G401.6 (cell line): ENCODE measurements at regions not wholly inside any gene's neighbourhood (a gene's known extent, or its start where the extent isn't known, plus 50 kb on each side); places are given as distances from the start of the nearest gene placed in this dataset.

ENCODE experiments used
- FAIRE-seq: peaks from 2 replicates; lab custom pipeline; 2012; peaks lifted over from hg19 to GRCh38; lab: Jason Lieb, UNC

DNA sequence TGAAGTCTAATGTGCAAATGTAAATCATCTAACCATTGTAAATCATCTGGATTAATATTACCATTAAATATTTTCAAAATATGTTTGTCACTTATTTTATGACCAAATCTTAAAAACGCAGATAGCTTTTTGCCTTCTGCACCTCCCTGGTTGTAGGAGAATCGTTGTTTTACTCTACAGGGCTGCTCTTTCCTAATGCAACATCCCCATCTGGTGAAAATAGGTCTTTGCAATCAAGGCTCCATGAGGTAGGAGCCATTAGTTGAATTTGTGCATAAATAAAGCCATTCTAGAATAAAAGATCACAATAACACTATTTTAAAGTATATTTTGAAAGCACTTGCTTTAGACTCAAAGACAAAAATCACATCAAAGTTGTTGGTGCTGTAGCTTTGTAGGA, 535.6 kb upstream of the AGTR1 start:
- no peak for FAIRE-seq

GRCh38 chr3:148168347-148168746, 529.4 kb upstream of the AGTR1 start:
- FAIRE-seq, result no peak

DNA sequence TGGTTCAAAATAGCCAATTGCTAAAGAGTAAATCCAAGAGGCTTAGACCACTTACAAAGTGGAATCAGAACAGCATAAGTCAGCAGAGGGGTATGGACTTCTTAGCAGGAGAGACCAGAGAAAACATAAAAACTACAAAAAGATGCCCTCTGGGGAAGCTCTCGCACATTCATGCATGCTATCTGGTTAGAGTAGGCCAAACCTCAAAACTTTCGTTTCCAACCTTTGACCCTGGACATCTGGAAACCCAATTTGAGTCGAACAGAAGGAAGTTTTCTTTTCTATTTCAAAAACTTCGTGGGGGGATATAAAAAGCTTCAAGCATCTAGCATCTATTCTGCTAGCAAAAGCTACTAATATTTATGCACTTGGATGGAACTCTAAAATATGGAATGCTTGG, 523.9 kb upstream of the AGTR1 start:
- no peak for FAIRE-seq

GRCh38 chr3:148175214-148175613, 522.5 kb upstream of the AGTR1 start:
- no peak for FAIRE-seq

DNA sequence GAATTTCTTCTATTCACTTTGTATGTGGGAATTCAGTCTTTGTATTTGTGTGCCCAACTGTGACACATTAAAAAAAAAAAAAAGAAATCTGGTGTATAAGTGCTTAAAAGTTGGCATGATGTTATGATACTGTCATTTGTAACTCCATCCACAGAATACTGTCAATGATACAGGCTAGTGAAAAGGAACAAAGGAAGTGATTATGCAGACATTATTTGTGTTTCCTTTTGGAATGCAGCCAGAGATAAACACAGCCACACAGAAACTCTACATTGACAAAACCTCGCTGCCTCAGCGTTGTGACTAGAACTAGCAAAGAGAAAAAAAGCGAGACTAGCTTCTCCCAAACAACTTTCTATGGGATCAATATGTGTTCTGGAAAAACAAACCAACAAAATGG, 519.2 kb upstream of the AGTR1 start:
- FAIRE-seq, result no peak

DNA sequence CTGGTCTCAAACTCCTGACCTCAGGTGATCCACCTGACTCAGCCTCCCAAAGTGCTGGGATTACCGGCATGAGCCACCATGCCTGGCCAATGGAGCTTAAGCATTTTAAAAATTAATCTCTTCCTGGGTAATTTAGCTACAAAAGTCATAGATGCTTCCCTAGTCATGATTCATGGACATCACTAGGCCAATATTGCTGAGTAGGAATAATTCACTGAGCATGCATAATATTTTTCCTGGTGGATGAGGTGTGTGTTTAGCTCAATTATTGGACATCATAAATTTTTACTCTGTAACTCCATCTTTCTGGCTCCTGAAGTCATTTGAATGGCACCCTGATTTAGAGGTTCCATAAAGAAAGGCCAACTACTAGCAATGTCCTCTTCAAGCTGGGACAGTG, 512.9 kb upstream of the AGTR1 start:
- FAIRE-seq, result no peak

DNA sequence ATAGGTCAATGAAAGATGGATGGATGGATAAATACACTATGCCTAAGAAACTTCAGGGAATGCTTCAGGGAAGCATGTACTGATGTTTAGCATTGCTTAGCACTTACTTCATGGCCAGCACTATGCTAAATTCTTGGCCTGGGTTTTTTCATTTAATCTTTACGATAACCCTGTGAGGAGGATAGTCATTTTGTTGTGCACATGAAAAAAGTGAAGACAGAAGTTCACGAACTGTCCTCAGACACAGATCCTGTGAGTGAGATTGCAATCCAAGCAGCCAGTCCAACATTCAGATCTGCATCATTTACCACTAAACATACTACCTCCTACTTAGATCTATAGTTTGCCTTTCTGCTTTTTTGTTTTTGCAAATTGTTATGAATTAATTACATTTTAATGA, 510.8 kb upstream of the AGTR1 start:
- no peak for FAIRE-seq

DNA sequence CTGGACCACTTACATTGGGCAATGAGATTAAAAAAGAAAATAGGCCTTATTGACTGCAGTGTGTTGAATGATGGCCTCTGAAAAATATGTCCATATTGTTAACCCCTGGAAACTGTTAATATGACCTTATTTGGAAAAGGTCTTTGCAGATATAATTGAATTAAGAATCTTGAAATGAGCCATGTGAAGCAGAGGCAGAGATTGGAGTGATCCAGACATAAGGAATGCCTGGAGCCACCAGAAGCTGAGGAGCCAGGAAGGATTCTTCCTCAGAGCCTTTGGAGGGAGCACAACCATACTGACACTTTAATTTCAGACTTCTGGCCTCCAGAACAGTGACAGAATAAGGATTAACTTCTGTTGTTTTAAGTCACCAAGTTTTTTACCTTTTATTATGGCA, 510.4 kb upstream of the AGTR1 start:
- no peak for FAIRE-seq

DNA sequence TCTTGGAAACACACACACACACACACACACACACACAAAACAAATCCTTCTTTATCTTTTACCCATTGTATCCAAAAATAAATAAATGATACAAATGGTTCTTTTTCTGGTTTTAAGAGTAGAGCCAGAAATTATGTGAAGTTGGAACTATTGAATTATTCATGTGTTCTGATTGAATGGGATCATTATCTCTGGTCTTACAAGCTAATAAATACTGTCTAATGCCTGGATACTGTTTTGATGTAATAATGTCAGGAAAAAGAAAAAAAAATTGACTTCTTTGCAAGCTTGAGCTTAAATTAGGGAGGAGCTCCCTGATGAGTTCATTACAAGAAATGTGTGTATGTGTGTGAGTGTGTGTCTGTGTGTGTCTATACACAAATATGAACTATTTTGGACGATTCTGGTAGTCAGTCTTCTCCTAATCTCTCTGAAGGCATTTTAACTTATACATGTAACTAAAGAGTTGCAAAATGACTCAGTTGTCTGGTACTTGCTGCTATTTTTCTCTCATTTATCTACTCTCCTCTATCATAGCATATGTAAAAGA, 507.2 kb upstream of the AGTR1 start:
- FAIRE-seq, result no peak

GRCh38 chr3:148191966-148192365, 505.7 kb upstream of the AGTR1 start:
- FAIRE-seq, result no peak

DNA sequence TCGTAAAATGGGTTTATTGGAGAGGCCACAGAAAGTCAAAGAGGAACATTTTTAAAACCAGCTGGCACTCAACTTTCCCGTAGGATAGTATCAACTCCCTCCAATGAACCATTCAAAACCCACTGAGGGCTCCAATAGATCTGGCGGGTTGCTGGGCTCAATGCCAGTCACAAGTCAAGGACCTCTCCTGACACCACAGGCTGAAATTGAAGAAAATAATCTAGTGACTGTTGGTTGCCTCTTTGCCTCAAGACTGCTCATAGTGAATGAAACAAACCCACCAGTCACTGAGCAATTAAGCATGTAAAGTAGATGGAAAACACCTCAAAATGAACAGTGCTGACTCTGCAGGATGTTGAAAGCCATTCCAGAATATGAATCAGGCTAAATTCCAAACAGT, 500.6 kb upstream of the AGTR1 start:
- no peak for FAIRE-seq

GRCh38 chr3:148202386-148202785, 495.3 kb upstream of the AGTR1 start:
- FAIRE-seq, result no peak

GRCh38 chr3:148203297-148204010, 494.2 kb upstream of the AGTR1 start:
- no peak for FAIRE-seq

DNA sequence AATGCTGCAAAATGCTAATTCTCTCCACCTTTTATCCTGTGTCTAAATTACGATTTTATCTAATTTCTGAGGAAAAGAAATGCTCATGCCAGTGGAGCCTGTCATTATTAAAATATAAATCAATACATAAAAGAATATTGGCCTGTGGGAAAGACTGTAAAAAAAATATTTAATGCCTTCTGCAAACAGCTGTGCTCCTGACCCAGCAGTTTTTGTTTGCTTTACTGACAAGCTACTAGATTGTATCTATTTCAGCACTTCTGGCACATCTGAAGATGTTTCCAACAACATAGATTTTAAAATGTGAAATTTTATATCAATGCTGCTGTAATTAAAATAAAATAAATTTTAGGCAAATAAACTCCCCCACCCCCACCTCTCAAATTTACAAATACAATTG, 493.6 kb upstream of the AGTR1 start:
- FAIRE-seq, result no peak

DNA sequence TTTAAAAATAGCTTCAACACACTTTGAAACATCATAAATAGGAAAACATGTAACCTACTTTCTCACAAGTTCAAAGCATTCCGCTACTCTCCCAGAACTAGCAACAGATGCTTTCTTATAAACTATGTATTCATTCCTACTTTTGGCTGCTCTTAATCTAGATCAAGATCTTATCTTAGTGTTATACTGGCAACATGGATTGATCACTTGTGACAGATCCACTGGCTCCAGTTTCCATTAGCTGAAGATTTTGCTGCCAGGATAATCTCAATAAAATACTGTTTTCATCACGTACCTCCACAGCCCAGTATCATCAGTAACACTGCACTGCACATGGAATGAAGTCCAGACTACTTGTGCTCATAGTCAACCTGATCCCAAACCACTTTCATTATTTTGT, 491.7 kb upstream of the AGTR1 start:
- FAIRE-seq, result no peak

DNA sequence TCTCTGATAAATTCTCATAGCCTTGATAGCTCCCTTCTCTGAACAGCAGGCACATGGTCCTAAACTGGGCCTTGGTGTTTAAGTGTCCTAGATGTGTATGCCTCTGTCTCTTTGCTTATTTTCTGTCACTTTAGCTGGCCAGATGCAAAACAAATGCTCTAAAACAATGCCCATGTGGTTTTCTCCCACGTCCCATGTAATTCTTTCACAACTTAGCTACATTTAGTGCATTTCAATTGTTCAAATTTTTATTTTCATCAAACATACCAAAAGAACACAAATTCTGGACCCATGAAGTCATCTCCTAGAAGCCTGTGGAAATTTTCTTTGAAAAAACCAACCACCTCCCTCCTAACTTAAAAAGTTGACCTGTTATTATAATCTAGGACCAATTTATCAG, 491.3 kb upstream of the AGTR1 start:
- no peak for FAIRE-seq

- no peak for FAIRE-seq
Measured at GRCh38 chr3:148208975-148209374, 488.7 kb upstream of the AGTR1 start.

DNA sequence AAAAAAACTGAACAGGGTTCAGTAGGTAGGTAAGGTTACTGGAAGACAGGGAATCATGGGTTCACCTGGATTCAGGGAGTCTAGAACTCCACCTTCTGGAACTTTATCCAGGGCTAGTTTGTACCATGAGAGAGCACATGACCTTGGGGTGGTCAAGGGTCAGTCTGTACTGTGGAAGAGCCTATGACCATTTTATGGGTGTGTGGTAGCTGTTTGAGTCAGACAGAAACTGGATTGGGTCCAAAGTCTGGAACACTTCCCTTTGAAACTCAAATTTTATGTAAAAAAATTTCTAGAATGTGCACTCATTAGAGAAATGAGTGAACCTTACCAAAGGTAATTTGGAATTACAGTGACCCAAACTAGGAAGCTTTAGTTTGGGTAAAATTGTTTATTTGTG, 486.0 kb upstream of the AGTR1 start:
- FAIRE-seq, result no peak

DNA sequence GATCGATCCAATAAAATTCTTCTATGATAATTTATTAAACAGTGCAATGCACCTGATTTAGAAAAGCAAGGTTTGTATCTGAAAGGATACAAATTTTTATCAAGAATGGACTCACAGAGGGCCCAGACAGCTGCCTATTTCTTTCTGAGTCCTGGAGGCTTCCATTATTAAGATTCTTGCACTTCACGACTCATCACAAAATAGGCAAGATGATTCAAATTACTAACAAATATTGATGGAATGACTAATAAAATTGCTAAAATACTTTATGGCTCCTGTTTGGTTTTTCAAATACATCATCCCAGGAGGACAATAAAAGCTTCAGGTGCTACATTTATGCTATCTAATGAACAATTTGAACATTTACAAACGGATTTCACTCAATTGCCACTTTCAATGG, 483.0 kb upstream of the AGTR1 start:
- no peak for FAIRE-seq

GRCh38 chr3:148217317-148217716, 480.4 kb upstream of the AGTR1 start:
- FAIRE-seq, result no peak

GRCh38 chr3:148218222-148218621, 479.5 kb upstream of the AGTR1 start:
- FAIRE-seq, result no peak

GRCh38 chr3:148219999-148220398, 477.7 kb upstream of the AGTR1 start:
- FAIRE-seq, result no peak

DNA sequence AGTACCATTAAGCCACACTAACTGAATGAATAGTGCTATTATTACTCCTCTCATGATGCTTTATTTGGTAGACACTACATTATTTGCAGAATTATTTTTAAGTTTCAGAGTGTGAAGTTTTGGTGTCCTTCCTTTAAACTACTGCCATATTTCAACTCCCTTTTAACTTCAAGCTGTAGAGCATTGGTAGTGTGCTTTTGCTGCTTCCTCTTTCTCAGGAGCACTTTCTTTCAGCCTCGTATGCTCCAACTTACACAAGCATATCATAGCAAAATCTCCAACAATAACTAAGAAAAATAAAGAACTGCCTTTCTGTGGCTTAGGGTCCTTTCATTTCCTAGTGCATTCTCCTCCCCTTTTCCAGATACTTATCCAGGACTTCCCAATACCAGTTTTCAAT, 476.4 kb upstream of the AGTR1 start:
- FAIRE-seq, result no peak

DNA sequence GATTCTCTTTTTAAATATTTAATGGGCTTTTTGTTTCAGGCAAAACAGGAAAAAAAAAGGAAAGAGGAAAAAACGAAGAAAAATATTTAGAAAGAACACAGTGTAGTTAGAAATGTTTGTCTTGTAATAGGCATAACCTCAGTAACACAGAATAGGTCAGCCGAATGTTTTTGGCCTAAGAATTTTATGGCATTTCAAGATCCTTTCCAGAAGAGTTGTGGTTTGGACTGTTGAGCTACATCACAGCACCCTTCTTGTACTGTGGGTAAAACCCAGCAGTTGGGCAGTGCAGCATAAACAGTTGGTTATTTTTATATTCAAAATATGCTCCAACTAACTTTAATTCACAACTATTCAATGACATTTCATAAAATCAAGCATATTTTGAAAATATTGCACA, 474.4 kb upstream of the AGTR1 start:
- FAIRE-seq, result no peak

DNA sequence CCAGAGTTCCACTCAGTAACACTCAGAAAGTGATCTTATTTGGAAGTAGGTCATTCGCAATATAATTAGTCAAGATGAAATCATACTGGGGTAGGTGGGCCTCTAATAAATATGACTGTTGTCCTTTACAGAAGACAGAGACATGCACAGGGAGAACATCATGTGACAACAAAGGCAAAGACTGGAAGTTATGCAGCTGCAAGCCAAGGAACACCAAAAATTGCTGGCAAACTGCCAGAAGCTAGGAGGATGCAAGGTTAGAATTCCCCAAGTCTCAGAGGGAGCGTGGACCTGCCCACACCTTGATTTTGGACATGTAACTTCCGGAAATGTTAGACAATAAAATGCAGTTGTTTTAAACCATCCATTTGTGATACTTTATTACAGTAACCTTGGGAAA, 471.5 kb upstream of the AGTR1 start:
- no peak for FAIRE-seq
